Upper lobe of right lung (tissue), 1 donor: ENCODE measurements at regions not wholly inside any gene's neighbourhood (a gene's known extent, or its start where the extent isn't known, plus 50 kb on each side); places are given as distances from the start of the nearest gene placed in this dataset.

Source experiments
- ATAC-seq: fragments of 200-7000 bp; cut with Tn5 transposase; one replicate; pipeline ENCODE4 v1.9.1; 2020; ENCODE audit warnings: mild to moderate bottlenecking, moderate library complexity
- DNase-seq: peaks from one replicate; pipeline ENCODE4 v3.0.0-alpha.2; 2020
- H3K27ac ChIP-seq: fragments of 200-600 bp; one replicate; pipeline ENCODE4 v1.8.0; 2022
- H3K27me3 ChIP-seq: fragments of 200-600 bp; one replicate; pipeline ENCODE4 v1.8.0; 2022; ENCODE audit warnings: mild to moderate bottlenecking
- H3K36me3 ChIP-seq: fragments of 200-600 bp; one replicate; pipeline ENCODE4 v1.8.0; 2022
- H3K4me1 ChIP-seq: fragments of 200-600 bp; one replicate; pipeline ENCODE4 v1.8.0; 2022
- H3K4me3 ChIP-seq: fragments of 200-600 bp; one replicate; pipeline ENCODE4 v1.8.0; 2022; ENCODE audit warnings: mild to moderate bottlenecking
- H3K9me3 ChIP-seq: fragments of 200-600 bp; one replicate; pipeline ENCODE4 v1.8.0; 2022
- intact Hi-C: fragments of 100-400 bp; cut with DNase I; formaldehyde crosslinking; loops from one replicate; pipeline ENCODE4 v1.11.0; 2022
- TF ChIP-seq, protein P1 (sequence below): fragments of 200-600 bp; IDR thresholded peaks from one replicate; pipeline ENCODE4 v1.8.0; 2022; ENCODE audit warnings: antibody characterized with exemption
- donor health status: DM: no; HTN: yes; CAD: no; lungs with severe emphysema.

DNA sequence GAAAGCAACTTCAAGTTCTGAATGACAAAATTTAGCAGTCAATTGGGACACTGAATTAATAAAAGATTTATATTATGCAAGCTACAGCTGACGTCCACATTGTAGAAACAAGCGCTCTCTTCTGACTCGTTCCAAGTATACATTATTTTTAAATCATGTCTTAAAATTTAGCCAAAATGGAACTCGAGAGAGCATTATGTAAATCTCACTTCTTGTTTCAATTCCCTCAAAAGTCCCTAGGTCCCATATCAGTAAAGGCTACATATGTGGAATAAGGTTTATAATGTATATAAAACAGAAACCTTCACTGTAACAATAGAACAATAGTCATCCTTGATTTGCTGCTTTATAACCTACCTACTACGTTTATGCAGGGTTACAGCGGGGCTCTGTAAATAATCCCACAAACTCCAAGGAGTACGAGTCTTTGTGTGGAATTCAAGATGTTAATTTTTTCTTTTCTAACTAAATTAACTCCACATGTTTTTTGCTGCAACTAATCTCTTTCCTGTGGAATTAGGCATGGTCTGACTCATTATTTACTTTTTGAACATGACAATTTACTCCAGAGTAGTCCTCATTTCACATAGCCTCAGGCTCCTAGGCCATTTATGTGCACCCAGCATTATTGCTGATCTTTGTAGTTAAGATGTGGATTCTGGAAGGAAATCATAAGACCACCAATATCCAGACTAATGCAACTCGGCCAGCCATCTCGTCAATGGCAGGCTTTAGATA, 785.1 kb downstream of the LTN1 start:
- H3K27ac ChIP-seq, result no peak overlapping the region

DNA sequence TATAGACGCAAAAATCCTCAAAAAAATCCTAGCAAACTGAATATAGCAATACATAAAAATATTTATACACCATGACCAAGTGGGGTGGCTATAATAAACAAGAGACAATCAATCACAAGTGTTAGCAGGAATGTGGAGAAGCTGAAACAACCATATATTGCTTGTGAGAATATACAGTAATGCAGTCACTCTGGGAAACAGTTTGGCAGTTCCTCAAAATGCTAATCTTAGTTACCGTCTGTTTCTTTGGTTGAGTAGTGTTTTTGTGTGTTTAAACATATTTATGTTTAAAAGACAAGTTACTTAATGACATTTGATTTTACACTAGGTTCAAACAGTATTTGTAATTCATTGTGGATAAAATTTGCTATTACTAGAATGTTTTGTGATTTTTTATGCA, 792.0 kb downstream of the LTN1 start:
- TF ChIP-seq, protein P1, sequence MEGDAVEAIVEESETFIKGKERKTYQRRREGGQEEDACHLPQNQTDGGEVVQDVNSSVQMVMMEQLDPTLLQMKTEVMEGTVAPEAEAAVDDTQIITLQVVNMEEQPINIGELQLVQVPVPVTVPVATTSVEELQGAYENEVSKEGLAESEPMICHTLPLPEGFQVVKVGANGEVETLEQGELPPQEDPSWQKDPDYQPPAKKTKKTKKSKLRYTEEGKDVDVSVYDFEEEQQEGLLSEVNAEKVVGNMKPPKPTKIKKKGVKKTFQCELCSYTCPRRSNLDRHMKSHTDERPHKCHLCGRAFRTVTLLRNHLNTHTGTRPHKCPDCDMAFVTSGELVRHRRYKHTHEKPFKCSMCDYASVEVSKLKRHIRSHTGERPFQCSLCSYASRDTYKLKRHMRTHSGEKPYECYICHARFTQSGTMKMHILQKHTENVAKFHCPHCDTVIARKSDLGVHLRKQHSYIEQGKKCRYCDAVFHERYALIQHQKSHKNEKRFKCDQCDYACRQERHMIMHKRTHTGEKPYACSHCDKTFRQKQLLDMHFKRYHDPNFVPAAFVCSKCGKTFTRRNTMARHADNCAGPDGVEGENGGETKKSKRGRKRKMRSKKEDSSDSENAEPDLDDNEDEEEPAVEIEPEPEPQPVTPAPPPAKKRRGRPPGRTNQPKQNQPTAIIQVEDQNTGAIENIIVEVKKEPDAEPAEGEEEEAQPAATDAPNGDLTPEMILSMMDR, result no peak
- no peaks in the 10 kb centered on the region for H3K4me1 ChIP-seq
- H3K27ac ChIP-seq, result no peak overlapping the region
- ATAC-seq, result no peak
- DNase-seq, result no peak
- H3K27me3 ChIP-seq, result no peaks in the 10 kb centered on the region
- no peaks in the 10 kb centered on the region for H3K36me3 ChIP-seq
- intact Hi-C loops, result no loop called here
- no peaks in the 10 kb centered on the region for H3K9me3 ChIP-seq
- H3K4me3 ChIP-seq, result no peak overlapping the region

More for the DNA sequence above, 785.1 kb downstream of the LTN1 start:
- Histone ChIP-seq H3K4me1 (no peaks in the 10 kb centered on the region), H3K27me3 (no peaks in the 10 kb centered on the region), H3K4me3 (no peak overlapping the region), H3K36me3 (no peaks in the 10 kb centered on the region), H3K9me3 (no peaks in the 10 kb centered on the region)
- ATAC-seq, result no peak
- no peak for DNase-seq
- intact Hi-C loops, result no loop called here
- TF ChIP-seq, protein P1, result no peak

DNA sequence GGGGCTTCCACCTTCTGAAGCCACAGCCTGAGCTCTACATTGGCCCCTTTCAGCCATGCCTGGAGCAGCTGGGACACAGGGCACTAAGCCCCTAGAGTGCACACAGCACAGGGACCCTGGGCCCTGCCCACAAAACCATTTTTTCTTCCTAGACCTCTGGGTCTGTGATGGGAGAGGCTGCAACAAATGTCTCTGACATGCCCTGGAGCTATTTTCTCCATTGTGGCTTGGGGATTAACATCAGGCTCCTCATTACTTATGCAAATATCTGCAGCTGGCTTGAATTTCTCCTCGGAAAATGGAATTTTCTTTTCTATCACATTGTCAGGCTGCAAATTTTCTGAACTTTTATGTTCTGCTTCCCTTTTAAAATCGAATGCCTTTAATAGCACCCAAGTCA, 795.7 kb downstream of the LTN1 start:
- no peaks in the 10 kb centered on the region for H3K27me3 ChIP-seq
- no peaks in the 10 kb centered on the region for H3K9me3 ChIP-seq
- no peak overlapping the region for H3K4me3 ChIP-seq
- DNase-seq, result no peak
- H3K27ac ChIP-seq, result no peak overlapping the region
- H3K4me1 ChIP-seq, result no peaks in the 10 kb centered on the region
- no peak for ATAC-seq
- H3K36me3 ChIP-seq, result no peaks in the 10 kb centered on the region
- TF ChIP-seq, protein P1, result no peak
- intact Hi-C loops, result no loop called here

DNA sequence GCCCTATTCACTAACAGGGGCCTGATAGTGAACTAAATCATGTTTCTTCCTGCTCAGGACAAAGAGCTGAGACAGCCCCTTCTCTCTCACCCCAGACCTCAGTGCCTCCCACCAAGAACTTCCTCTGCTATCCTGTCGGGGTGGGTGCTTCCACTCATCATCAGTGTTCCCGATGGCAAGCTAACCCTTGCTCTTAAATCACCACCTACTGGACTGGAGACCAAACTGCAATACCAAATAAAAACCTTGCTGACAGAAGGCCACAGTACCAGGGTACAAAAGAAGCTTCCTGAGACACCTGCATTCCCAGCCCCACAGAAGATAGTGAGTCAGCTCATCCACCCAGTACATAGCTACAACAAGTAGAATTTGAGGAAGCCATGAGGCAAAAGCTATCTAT, 799.5 kb downstream of the LTN1 start:
- no peak overlapping the region for H3K4me3 ChIP-seq
- H3K4me1 ChIP-seq, result no peaks in the 10 kb centered on the region
- DNase-seq (no peak), ATAC-seq (no peak)
- intact Hi-C loops, result no loop called here
- H3K36me3 ChIP-seq, result no peaks in the 10 kb centered on the region
- no peak overlapping the region for H3K27ac ChIP-seq
- TF ChIP-seq, protein P1, result no peak
- H3K27me3 ChIP-seq, result no peaks in the 10 kb centered on the region
- no peaks in the 10 kb centered on the region for H3K9me3 ChIP-seq

DNA sequence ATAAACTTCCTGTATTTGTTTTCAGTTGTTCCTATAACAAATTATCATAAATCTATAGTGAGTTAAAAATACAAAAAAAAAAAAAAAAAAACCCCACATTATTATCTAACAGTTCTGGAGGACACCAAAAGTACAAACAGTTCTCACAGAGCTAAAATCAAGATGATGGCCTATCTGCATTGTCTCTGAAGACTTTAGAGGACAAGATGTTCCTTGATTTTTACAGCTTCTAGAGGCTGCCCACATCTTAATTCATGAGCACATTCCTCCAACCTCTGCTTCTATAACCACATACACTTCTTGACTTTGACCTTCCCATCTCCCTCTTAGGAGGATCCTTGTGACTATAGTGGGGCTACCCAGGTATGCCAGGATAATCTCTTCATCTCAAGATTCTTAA, 806.1 kb downstream of the LTN1 start:
- intact Hi-C loops, result no loop called here
- TF ChIP-seq, protein P1, result no peak
- DNase-seq (no peak), ATAC-seq (no peak)
- Histone ChIP-seq H3K36me3 (no peaks in the 10 kb centered on the region), H3K9me3 (no peaks in the 10 kb centered on the region), H3K4me1 (no peaks in the 10 kb centered on the region), H3K4me3 (no peak overlapping the region), H3K27me3 (no peaks in the 10 kb centered on the region), H3K27ac (no peak overlapping the region)

DNA sequence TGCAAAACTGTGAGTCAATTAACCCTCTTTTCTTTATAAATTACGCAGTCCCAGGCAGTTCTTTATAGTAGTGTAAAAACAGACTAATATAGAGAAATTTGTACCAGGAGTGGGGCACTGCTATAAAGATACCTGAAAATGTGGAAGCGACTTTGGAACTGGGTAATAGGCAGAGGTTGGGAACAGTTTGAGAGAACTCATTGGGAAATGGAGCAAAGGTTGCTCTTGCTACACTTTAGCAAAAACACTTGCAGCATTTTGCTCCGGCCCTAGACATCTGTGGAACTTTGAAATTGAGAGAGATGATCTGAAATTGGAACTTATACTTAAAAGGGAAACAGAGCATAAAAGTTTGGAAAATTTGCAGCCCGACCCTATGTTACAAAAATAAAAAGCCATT, 810.9 kb downstream of the LTN1 start:
- Histone ChIP-seq H3K4me3 (no peak overlapping the region), H3K27me3 (no peaks in the 10 kb centered on the region), H3K36me3 (no peaks in the 10 kb centered on the region), H3K9me3 (no peaks in the 10 kb centered on the region), H3K4me1 (no peaks in the 10 kb centered on the region), H3K27ac (no peak overlapping the region)
- no peak for ATAC-seq
- intact Hi-C loops, result no loop called here
- DNase-seq, result no peak
- TF ChIP-seq, protein P1, result no peak
